Neutrophil (primary cell): ENCODE measurements at regions not wholly inside any gene's neighbourhood (a gene's known extent, or its start where the extent isn't known, plus 50 kb on each side); places are given as distances from the start of the nearest gene placed in this dataset.
"Not testable (repeated sequence)": the region's sequence is repeated elsewhere in the genome, so short reads cannot be mapped to it uniquely, and the experiment has no call there.

Experiments
- H3K27ac ChIP-seq: fragments of 200-600 bp; sonication (generic); 2 replicates; pipeline ENCODE4 v1.5.1; 2016; ENCODE audit warnings: mild to moderate bottlenecking, moderate library complexity
- H3K27me3 ChIP-seq: fragments of 200-600 bp; sonication (generic); 2 replicates; pipeline ENCODE4 v1.6.0; 2016; ENCODE audit warnings: mild to moderate bottlenecking
- H3K36me3 ChIP-seq: fragments of 200-600 bp; sonication (generic); 2 replicates; pipeline ENCODE4 v1.5.1; 2017
- H3K4me1 ChIP-seq, 2 experiments: fragments of 200-600 bp in 1 of 2; sonication (generic) in 1 of 2; 1 replicate in 1 of 2; 2 replicates in 1 of 2; pipeline versions ENCODE4 v1.5.1 to v1.6.1; 2013 to 2016; ENCODE audit warnings: low read depth in 1 of 2, low read length in 1 of 2, mild to moderate bottlenecking in 1 of 2, moderate library complexity in 1 of 2; ENCODE audit not compliant: control insufficient read depth in 1 of 2, insufficient read depth in 1 of 2
- H3K4me3 ChIP-seq, 2 experiments: fragments of 200-600 bp in 1 of 2; sonication (generic) in 1 of 2; 1 replicate in 1 of 2; 2 replicates in 1 of 2; pipeline ENCODE4 v1.5.1; 2013 to 2016; ENCODE audit warnings: low read depth in 1 of 2, low read length in 1 of 2, mild to moderate bottlenecking in 1 of 2, moderate library complexity in 1 of 2
- H3K9me3 ChIP-seq: fragments of 200-600 bp; sonication (generic); 2 replicates; pipeline ENCODE4 v1.5.1; 2016
- TF ChIP-seq, protein P1 (sequence below): fragments of 200-600 bp; sonication (generic); IDR thresholded peaks from 2 replicates; pipeline ENCODE4 v1.5.1; 2016; ENCODE audit warnings: antibody characterized with exemption

GRCh38 chr2:77578354-77578753, 56.2 kb upstream of the LRRTM4 start:
- Histone ChIP-seq H3K4me1 (no peaks in the 10 kb centered on the region), H3K27me3 (no peaks in the 10 kb centered on the region), H3K36me3 (no peaks in the 10 kb centered on the region), H3K27ac (no peak overlapping the region), H3K4me3 (no peak overlapping the region), H3K9me3 (no peaks in the 10 kb centered on the region)
- TF ChIP-seq, protein P1, sequence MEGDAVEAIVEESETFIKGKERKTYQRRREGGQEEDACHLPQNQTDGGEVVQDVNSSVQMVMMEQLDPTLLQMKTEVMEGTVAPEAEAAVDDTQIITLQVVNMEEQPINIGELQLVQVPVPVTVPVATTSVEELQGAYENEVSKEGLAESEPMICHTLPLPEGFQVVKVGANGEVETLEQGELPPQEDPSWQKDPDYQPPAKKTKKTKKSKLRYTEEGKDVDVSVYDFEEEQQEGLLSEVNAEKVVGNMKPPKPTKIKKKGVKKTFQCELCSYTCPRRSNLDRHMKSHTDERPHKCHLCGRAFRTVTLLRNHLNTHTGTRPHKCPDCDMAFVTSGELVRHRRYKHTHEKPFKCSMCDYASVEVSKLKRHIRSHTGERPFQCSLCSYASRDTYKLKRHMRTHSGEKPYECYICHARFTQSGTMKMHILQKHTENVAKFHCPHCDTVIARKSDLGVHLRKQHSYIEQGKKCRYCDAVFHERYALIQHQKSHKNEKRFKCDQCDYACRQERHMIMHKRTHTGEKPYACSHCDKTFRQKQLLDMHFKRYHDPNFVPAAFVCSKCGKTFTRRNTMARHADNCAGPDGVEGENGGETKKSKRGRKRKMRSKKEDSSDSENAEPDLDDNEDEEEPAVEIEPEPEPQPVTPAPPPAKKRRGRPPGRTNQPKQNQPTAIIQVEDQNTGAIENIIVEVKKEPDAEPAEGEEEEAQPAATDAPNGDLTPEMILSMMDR = no peak

DNA sequence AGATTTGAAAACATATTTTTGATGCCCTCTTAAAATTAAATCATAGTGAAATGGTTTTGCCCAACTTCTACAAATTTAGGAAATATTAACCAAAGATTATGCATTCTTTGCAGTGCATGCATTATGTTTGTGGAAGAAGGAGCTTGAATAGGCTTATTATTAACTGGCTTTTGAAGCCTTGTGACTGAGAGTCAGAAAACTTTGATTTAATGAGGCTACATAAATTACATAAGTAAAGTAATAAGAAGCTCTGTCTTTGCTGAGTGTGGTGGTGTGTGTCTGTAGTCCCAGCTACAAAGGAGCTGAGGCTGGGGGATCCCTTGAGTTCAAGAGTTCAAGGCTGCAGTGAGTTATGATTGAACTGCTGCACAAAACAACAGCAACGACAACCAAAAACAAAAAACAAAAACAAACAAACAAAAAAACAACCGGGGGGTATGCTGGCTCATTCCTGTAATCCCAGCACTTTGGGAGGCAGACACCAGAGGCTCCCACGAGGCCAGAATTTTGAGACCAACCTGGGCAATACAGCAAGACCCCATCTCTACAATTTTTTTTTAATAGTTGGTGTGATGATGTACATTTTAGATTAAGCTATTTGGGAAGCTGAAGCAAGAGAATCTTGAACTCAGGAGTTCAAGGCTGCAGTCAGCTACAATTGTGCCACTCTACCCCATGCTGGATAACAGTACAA, 57.0 kb upstream of the LRRTM4 start:
- TF ChIP-seq, protein P1 = no peak
- H3K4me3 ChIP-seq = no peak overlapping the region
- no peak overlapping the region for H3K27ac ChIP-seq
- H3K27me3 ChIP-seq = no peaks in the 10 kb centered on the region
- no peaks in the 10 kb centered on the region for H3K36me3 ChIP-seq
- no peaks in the 10 kb centered on the region for H3K4me1 ChIP-seq
- H3K9me3 ChIP-seq = no peaks in the 10 kb centered on the region

DNA sequence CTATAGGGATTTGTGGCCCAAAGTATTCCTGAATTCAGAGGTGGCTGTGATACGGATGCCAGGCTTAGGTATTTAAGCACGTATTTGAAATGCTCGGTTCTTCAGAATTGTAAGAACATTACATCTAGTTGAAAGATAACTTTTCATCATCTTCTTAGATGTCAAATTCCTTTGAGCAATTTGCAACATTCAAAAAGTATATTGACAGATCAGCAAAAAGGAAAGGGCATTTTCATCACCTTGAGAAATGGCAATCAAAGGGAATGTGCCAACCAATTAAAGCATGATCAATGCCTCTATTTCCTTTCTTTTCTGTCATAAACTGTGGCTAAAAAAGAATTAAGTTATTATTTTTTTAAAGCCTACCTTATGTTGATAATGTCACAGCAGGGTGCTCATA, 66.3 kb upstream of the LRRTM4 start:
- Histone ChIP-seq H3K36me3 (no peaks in the 10 kb centered on the region), H3K9me3 (no peaks in the 10 kb centered on the region), H3K4me3 (no peak overlapping the region), H3K27me3 (no peaks in the 10 kb centered on the region), H3K4me1 (no peaks in the 10 kb centered on the region), H3K27ac (no peak overlapping the region)
- TF ChIP-seq, protein P1 = no peak

- Histone ChIP-seq H3K9me3 (no peaks in the 10 kb centered on the region), H3K4me1 (no peaks in the 10 kb centered on the region), H3K4me3 (no peak overlapping the region), H3K27ac (no peak overlapping the region), H3K36me3 (no peaks in the 10 kb centered on the region), H3K27me3 (no peaks in the 10 kb centered on the region)
- TF ChIP-seq, protein P1 = no peak
Measured at GRCh38 chr2:77590298-77590917, 68.2 kb upstream of the LRRTM4 start.

GRCh38 chr2:77592955-77593354, 70.8 kb upstream of the LRRTM4 start:
- H3K4me1 ChIP-seq, H3K27ac ChIP-seq, H3K9me3 ChIP-seq, H3K4me3 ChIP-seq, H3K27me3 ChIP-seq, H3K36me3 ChIP-seq: not testable (repeated sequence)

DNA sequence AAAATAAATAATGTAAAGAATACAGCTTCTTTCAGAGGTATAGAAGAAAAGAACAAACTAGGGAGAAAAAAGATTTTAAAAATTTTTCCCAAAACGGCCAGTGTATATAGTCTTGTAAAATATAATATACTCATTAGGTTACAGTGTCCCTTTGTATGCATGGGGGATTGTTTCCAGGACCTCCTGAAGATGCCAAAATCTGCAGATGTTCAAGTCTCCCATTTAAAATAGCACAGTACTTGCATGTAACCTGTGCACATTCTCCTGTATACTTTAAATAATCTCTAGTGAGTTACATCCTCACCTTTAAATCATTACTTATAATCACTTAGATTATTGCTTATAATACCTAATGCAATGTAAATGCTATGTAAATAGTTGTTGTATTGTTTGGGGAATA, 80.6 kb upstream of the LRRTM4 start:
- Histone ChIP-seq H3K4me3 (no peak overlapping the region), H3K36me3 (no peaks in the 10 kb centered on the region), H3K27me3 (no peaks in the 10 kb centered on the region), H3K9me3 (no peaks in the 10 kb centered on the region), H3K4me1 (no peaks in the 10 kb centered on the region), H3K27ac (no peak overlapping the region)
- TF ChIP-seq, protein P1 = no peak
